GM23338 (cell line): ENCODE measurements at regions not wholly inside any gene's neighbourhood (a gene's known extent, or its start where the extent isn't known, plus 50 kb on each side); places are given as distances from the start of the nearest gene placed in this dataset.
A peak's percentile ranks its signal among the peaks of the same experiment; 100 is the strongest.

Experiments
- ATAC-seq: fragments of 200-7000 bp; cut with Tn5 transposase; 3 replicates; pipeline ENCODE4 v1.9.1; 2020
- DNase-seq: peaks from one replicate; pipeline ENCODE4 v3.0.0-alpha.2; 2015; ENCODE audit warnings: low spot score
- H2AFZ ChIP-seq: fragments of 200-600 bp; sonication (generic); 2 replicates; pipeline ENCODE4 v1.8.0; 2016; ENCODE audit warnings: antibody characterized with exemption, mild to moderate bottlenecking, moderate library complexity
- H3F3A ChIP-seq: fragments of 200-600 bp; sonication (generic); replicated peaks from 2 replicates; pipeline ENCODE4 v1.8.0; 2017; ENCODE audit warnings: antibody characterized with exemption, mixed run types, low read depth
- H3K27ac ChIP-seq: fragments of 200-600 bp; sonication (generic); 2 replicates; pipeline ENCODE4 v1.6.1; 2016; ENCODE audit warnings: low read depth
- H3K27me3 ChIP-seq: fragments of 200-600 bp; sonication (generic); 2 replicates; pipeline ENCODE4 v1.8.0; 2016; ENCODE audit warnings: mild to moderate bottlenecking, mixed run types, moderate library complexity; ENCODE audit not compliant: insufficient read depth
- H3K36me3 ChIP-seq: fragments of 200-600 bp; sonication (generic); 2 replicates; pipeline ENCODE4 v1.8.0; 2016; ENCODE audit warnings: mild to moderate bottlenecking; ENCODE audit not compliant: insufficient read depth
- H3K4me1 ChIP-seq: fragments of 200-600 bp; sonication (generic); 2 replicates; pipeline ENCODE4 v1.8.0; 2016; ENCODE audit warnings: mild to moderate bottlenecking, moderate library complexity; ENCODE audit not compliant: insufficient read depth
- H3K4me2 ChIP-seq: fragments of 200-600 bp; sonication (generic); 2 replicates; pipeline ENCODE4 v1.7.1; 2017; ENCODE audit warnings: mixed run types
- H3K4me3 ChIP-seq: fragments of 200-600 bp; sonication (generic); 2 replicates; pipeline ENCODE4 v1.6.1; 2016; ENCODE audit warnings: mixed run types
- H3K79me2 ChIP-seq: fragments of 200-600 bp; sonication (generic); replicated peaks from 2 replicates; pipeline ENCODE4 v1.8.0; 2017; ENCODE audit warnings: mild to moderate bottlenecking; ENCODE audit not compliant: insufficient read depth
- H3K9me2 ChIP-seq: fragments of 200-600 bp; sonication (generic); 2 replicates; pipeline ENCODE4 v1.8.0; 2017; ENCODE audit not compliant: insufficient read depth
- H4K20me1 ChIP-seq: fragments of 200-600 bp; sonication (generic); replicated peaks from 2 replicates; pipeline ENCODE4 v1.8.0; 2017; ENCODE audit warnings: mild to moderate bottlenecking; ENCODE audit not compliant: insufficient read depth
- H3K27ac Mint-ChIP-seq: 2 replicates; pipeline ENCODE4 v1.8.0; 2020; ENCODE audit warnings: inconsistent platforms, mild to moderate bottlenecking, moderate library complexity, mixed read lengths
- H3K27me3 Mint-ChIP-seq: 3 replicates; pipeline ENCODE4 v1.8.0; 2022; ENCODE audit warnings: low read depth, mild to moderate bottlenecking, moderate library complexity, mixed read lengths, inconsistent platforms; ENCODE audit not compliant: insufficient read depth, poor library complexity
- H3K36me3 Mint-ChIP-seq: 3 replicates; pipeline ENCODE4 v1.8.0; 2021; ENCODE audit warnings: low read depth, mild to moderate bottlenecking, inconsistent platforms, moderate library complexity, mixed read lengths
- H3K4me1 Mint-ChIP-seq: 3 replicates; pipeline ENCODE4 v1.8.0; 2020; ENCODE audit warnings: mild to moderate bottlenecking, inconsistent platforms, mixed read lengths
- H3K4me3 Mint-ChIP-seq: 3 replicates; pipeline ENCODE4 v1.8.0; 2021; ENCODE audit warnings: moderate library complexity, mild to moderate bottlenecking, inconsistent platforms, mixed read lengths
- H3K9me3 Mint-ChIP-seq: 3 replicates; pipeline ENCODE4 v1.8.0; 2020; ENCODE audit warnings: moderate library complexity, mild to moderate bottlenecking, inconsistent platforms, mixed read lengths
- CREB1 ChIP-seq: fragments of 250-450 bp; sonication (Bioruptor Pico); IDR thresholded peaks from 2 replicates; pipeline ENCODE4 v1.5.0; 2020; ENCODE audit warnings: low read depth, mild to moderate bottlenecking, moderate library complexity
- EZH2 ChIP-seq: fragments of 200-600 bp; sonication (generic); IDR thresholded peaks from one replicate; pipeline ENCODE4 v1.8.0; 2017; ENCODE audit warnings: antibody characterized with exemption, mild to moderate bottlenecking, low read depth; ENCODE audit not compliant: unreplicated experiment
- NANOG ChIP-seq: IDR thresholded peaks from 2 replicates; pipeline ENCODE4 v1.6.1; 2016; ENCODE audit warnings: antibody characterized with exemption, borderline replicate concordance
- ZNF114 ChIP-seq: fragments of 250-450 bp; sonication (Bioruptor Pico); IDR thresholded peaks from 2 replicates; pipeline ENCODE4 v1.5.0; 2020; ENCODE audit warnings: mild to moderate bottlenecking, moderate library complexity
- ZNF331 ChIP-seq: fragments of 250-450 bp; sonication (Bioruptor Pico); IDR thresholded peaks from 2 replicates; pipeline ENCODE4 v1.5.0; 2020; ENCODE audit warnings: low read depth, mild to moderate bottlenecking, moderate library complexity
- TF ChIP-seq, protein P1 (sequence below): IDR thresholded peaks from 2 replicates; pipeline ENCODE4 v1.6.1; 2016; ENCODE audit warnings: antibody characterized with exemption
- TF ChIP-seq, protein P2 (sequence below), 2 experiments: fragments of 200-600 bp in 1 of 2; sonication (generic) in 1 of 2; conservative IDR thresholded peaks; 2 replicates each; pipeline versions ENCODE4 v1.5.1 to v1.6.1; 2016 to 2017; ENCODE audit warnings: antibody characterized with exemption in 2 of 2, low read depth in 2 of 2, mild to moderate bottlenecking in 2 of 2, moderate library complexity in 1 of 2
- TF ChIP-seq, protein P3 (sequence below): fragments of 250-450 bp; sonication (Bioruptor Pico); IDR thresholded peaks from 2 replicates; pipeline ENCODE4 v1.5.0; 2020; ENCODE audit warnings: mild to moderate bottlenecking, moderate library complexity

DNA sequence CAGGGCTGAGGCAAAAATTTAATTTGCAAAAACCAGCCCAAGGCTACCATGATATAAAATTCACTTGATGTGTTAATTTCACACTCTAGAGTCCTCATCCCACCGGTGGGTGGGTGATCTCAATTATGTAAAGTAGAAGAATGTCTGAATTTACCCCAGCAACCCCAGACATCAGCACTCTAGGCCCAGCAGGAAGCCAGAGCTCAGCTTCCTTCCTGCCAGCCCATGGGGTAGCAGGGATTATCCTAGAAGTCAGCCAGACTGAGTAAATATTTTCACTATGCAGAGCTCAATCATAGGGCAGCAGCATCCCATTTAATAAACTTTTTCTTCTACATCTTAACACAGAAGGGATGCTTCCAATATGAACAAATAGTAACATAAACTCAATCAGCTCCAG is 71.0 kb downstream of the SIPA1L2 start:
- DNase-seq (peak; percentile 56), ATAC-seq (peak; percentile 70)
- no peaks in the 10 kb centered on the region for H3K36me3 ChIP-seq
- no peaks in the 10 kb centered on the region for H3F3A ChIP-seq
- H3K36me3 Mint-ChIP-seq = no peaks in the 10 kb centered on the region
- H3K4me1 ChIP-seq = peaks cover 44% of the 10 kb centered on the region
- H3K9me3 Mint-ChIP-seq = no peaks in the 10 kb centered on the region
- H3K4me2 ChIP-seq = peak overlapping the region; percentile 6; the same call in 1 of the 2 replicates
- TF ChIP-seq CREB1 = no peak
- TF ChIP-seq, protein P1, sequence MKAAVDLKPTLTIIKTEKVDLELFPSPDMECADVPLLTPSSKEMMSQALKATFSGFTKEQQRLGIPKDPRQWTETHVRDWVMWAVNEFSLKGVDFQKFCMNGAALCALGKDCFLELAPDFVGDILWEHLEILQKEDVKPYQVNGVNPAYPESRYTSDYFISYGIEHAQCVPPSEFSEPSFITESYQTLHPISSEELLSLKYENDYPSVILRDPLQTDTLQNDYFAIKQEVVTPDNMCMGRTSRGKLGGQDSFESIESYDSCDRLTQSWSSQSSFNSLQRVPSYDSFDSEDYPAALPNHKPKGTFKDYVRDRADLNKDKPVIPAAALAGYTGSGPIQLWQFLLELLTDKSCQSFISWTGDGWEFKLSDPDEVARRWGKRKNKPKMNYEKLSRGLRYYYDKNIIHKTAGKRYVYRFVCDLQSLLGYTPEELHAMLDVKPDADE = no peak
- TF ChIP-seq, protein P2, sequence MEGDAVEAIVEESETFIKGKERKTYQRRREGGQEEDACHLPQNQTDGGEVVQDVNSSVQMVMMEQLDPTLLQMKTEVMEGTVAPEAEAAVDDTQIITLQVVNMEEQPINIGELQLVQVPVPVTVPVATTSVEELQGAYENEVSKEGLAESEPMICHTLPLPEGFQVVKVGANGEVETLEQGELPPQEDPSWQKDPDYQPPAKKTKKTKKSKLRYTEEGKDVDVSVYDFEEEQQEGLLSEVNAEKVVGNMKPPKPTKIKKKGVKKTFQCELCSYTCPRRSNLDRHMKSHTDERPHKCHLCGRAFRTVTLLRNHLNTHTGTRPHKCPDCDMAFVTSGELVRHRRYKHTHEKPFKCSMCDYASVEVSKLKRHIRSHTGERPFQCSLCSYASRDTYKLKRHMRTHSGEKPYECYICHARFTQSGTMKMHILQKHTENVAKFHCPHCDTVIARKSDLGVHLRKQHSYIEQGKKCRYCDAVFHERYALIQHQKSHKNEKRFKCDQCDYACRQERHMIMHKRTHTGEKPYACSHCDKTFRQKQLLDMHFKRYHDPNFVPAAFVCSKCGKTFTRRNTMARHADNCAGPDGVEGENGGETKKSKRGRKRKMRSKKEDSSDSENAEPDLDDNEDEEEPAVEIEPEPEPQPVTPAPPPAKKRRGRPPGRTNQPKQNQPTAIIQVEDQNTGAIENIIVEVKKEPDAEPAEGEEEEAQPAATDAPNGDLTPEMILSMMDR (conservative IDR thresholded peaks at IDR 0.05; ENCODE audit: low read depth in 2 of 2) = no peak
- no peak for TF ChIP-seq NANOG
- TF ChIP-seq ZNF331 (CRISPR knock-in tag) = no peak
- TF ChIP-seq ZNF114 (CRISPR knock-in tag) = no peak
- TF ChIP-seq, protein P3, sequence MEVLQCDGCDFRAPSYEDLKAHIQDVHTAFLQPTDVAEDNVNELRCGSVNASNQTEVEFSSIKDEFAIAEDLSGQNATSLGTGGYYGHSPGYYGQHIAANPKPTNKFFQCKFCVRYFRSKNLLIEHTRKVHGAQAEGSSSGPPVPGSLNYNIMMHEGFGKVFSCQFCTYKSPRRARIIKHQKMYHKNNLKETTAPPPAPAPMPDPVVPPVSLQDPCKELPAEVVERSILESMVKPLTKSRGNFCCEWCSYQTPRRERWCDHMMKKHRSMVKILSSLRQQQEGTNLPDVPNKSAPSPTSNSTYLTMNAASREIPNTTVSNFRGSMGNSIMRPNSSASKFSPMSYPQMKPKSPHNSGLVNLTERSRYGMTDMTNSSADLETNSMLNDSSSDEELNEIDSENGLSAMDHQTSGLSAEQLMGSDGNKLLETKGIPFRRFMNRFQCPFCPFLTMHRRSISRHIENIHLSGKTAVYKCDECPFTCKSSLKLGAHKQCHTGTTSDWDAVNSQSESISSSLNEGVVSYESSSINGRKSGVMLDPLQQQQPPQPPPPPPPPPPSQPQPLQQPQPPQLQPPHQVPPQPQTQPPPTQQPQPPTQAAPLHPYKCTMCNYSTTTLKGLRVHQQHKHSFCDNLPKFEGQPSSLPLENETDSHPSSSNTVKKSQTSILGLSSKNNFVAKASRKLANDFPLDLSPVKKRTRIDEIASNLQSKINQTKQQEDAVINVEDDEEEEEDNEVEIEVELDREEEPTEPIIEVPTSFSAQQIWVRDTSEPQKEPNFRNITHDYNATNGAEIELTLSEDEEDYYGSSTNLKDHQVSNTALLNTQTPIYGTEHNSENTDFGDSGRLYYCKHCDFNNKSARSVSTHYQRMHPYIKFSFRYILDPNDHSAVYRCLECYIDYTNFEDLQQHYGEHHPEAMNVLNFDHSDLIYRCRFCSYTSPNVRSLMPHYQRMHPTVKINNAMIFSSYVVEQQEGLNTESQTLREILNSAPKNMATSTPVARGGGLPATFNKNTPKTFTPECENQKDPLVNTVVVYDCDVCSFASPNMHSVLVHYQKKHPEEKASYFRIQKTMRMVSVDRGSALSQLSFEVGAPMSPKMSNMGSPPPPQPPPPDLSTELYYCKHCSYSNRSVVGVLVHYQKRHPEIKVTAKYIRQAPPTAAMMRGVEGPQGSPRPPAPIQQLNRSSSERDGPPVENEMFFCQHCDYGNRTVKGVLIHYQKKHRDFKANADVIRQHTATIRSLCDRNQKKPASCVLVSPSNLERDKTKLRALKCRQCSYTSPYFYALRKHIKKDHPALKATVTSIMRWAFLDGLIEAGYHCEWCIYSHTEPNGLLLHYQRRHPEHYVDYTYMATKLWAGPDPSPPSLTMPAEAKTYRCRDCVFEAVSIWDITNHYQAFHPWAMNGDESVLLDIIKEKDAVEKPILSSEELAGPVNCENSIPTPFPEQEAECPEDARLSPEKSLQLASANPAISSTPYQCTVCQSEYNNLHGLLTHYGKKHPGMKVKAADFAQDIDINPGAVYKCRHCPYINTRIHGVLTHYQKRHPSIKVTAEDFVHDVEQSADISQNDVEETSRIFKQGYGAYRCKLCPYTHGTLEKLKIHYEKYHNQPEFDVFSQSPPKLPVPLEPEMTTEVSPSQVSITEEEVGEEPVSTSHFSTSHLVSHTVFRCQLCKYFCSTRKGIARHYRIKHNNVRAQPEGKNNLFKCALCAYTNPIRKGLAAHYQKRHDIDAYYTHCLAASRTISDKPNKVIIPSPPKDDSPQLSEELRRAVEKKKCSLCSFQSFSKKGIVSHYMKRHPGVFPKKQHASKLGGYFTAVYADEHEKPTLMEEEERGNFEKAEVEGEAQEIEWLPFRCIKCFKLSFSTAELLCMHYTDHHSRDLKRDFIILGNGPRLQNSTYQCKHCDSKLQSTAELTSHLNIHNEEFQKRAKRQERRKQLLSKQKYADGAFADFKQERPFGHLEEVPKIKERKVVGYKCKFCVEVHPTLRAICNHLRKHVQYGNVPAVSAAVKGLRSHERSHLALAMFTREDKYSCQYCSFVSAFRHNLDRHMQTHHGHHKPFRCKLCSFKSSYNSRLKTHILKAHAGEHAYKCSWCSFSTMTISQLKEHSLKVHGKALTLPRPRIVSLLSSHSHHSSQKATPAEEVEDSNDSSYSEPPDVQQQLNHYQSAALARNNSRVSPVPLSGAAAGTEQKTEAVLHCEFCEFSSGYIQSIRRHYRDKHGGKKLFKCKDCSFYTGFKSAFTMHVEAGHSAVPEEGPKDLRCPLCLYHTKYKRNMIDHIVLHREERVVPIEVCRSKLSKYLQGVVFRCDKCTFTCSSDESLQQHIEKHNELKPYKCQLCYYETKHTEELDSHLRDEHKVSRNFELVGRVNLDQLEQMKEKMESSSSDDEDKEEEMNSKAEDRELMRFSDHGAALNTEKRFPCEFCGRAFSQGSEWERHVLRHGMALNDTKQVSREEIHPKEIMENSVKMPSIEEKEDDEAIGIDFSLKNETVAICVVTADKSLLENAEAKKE = no peak
- no peak for TF ChIP-seq EZH2
- H3K79me2 ChIP-seq = no peaks in the 10 kb centered on the region
- no peak overlapping the region for H3K4me3 ChIP-seq
- H3K4me3 Mint-ChIP-seq = no peak overlapping the region
- peaks cover 9% of the 10 kb centered on the region for H3K27me3 Mint-ChIP-seq
- peaks cover 71% of the 10 kb centered on the region for H3K4me1 Mint-ChIP-seq
- H3K27ac ChIP-seq = no peak overlapping the region
- no peaks in the 10 kb centered on the region for H3K27me3 ChIP-seq
- no peaks in the 10 kb centered on the region for H3K9me2 ChIP-seq
- no peak overlapping the region for H2AFZ ChIP-seq
- H4K20me1 ChIP-seq = no peaks in the 10 kb centered on the region
- H3K27ac Mint-ChIP-seq = no peak overlapping the region
